H9 (cell line): ENCODE measurements at regions not wholly inside any gene's neighbourhood (a gene's known extent, or its start where the extent isn't known, plus 50 kb on each side); places are given as distances from the start of the nearest gene placed in this dataset.

Experiments
- DNase-seq: peaks from one replicate; pipeline ENCODE4 v3.0.0-alpha.2; 2017
- H2AFZ ChIP-seq: one replicate; pipeline ENCODE4 v1.6.1; 2013; ENCODE audit warnings: mild to moderate bottlenecking, low read length, control low read depth, moderate library complexity
- H2AK5ac ChIP-seq: 2 replicates; pipeline ENCODE4 v1.6.1; 2013; ENCODE audit warnings: low read length, control low read depth, mixed read lengths; ENCODE audit not compliant: insufficient read length
- H2BK120ac ChIP-seq: one replicate; pipeline ENCODE4 v1.6.1; 2013; ENCODE audit warnings: low read depth, mild to moderate bottlenecking, low read length, control low read depth, inconsistent platforms; ENCODE audit not compliant: poor library complexity, severe bottlenecking
- H2BK12ac ChIP-seq: 2 replicates; pipeline ENCODE4 v1.6.1; 2013; ENCODE audit warnings: low read length, control low read depth, mixed read lengths, low read depth; ENCODE audit not compliant: insufficient read length
- H2BK15ac ChIP-seq: 2 replicates; pipeline ENCODE4 v1.6.1; 2013; ENCODE audit warnings: low read depth, low read length, control low read depth
- H2BK20ac ChIP-seq: one replicate; pipeline ENCODE4 v1.6.1; 2013; ENCODE audit warnings: low read depth, mild to moderate bottlenecking, low read length, control low read depth, inconsistent platforms; ENCODE audit not compliant: poor library complexity, severe bottlenecking
- H2BK5ac ChIP-seq: 2 replicates; pipeline ENCODE4 v1.6.1; 2013; ENCODE audit warnings: low read length, control low read depth, mixed read lengths; ENCODE audit not compliant: insufficient read length
- H3K14ac ChIP-seq: 2 replicates; pipeline ENCODE4 v1.6.1; 2013; ENCODE audit warnings: low read length, control low read depth; ENCODE audit not compliant: insufficient read depth
- H3K18ac ChIP-seq: 2 replicates; pipeline ENCODE4 v1.6.1; 2013; ENCODE audit warnings: low read depth, mild to moderate bottlenecking, mixed read lengths, low read length, control low read depth; ENCODE audit not compliant: insufficient read length
- H3K23ac ChIP-seq: 2 replicates; pipeline ENCODE4 v1.6.1; 2013; ENCODE audit warnings: low read length, control low read depth, mixed read lengths, low read depth; ENCODE audit not compliant: insufficient read length
- H3K23me2 ChIP-seq: 2 replicates; pipeline ENCODE4 v1.6.1; 2013; ENCODE audit warnings: low read depth, mild to moderate bottlenecking, mixed read lengths, low read length, control low read depth; ENCODE audit not compliant: insufficient read length, poor library complexity, severe bottlenecking
- H3K27ac ChIP-seq: 2 replicates; pipeline ENCODE4 v1.5.1; 2013; ENCODE audit warnings: low read length, control low read depth, mixed read lengths, low read depth; ENCODE audit not compliant: insufficient read length
- H3K27me3 ChIP-seq: 2 replicates; pipeline ENCODE4 v1.6.1; 2013; ENCODE audit warnings: low read length, control low read depth, inconsistent platforms; ENCODE audit not compliant: insufficient read depth
- H3K4ac ChIP-seq: 2 replicates; pipeline ENCODE4 v1.6.1; 2013; ENCODE audit warnings: low read depth, mild to moderate bottlenecking, control low read depth, inconsistent platforms, low read length, moderate library complexity
- H3K4me1 ChIP-seq: 2 replicates; pipeline ENCODE4 v1.6.1; 2013; ENCODE audit warnings: low read length, control low read depth, inconsistent platforms; ENCODE audit not compliant: insufficient read depth
- H3K4me2 ChIP-seq: 2 replicates; pipeline ENCODE4 v1.6.1; 2013; ENCODE audit warnings: low read length, control low read depth, mixed read lengths; ENCODE audit not compliant: insufficient read length, insufficient read depth
- H3K56ac ChIP-seq: 2 replicates; pipeline ENCODE4 v1.6.1; 2013; ENCODE audit warnings: low read depth, mild to moderate bottlenecking, mixed read lengths, low read length, control low read depth; ENCODE audit not compliant: insufficient read length
- H3K79me1 ChIP-seq: 2 replicates; pipeline ENCODE4 v1.6.1; 2013; ENCODE audit warnings: low read depth, mild to moderate bottlenecking, moderate library complexity, low read length, control low read depth, inconsistent platforms; ENCODE audit not compliant: insufficient read depth, poor library complexity, severe bottlenecking
- H3K79me2 ChIP-seq: 2 replicates; pipeline ENCODE4 v1.6.1; 2013; ENCODE audit warnings: low read length, control low read depth, inconsistent platforms; ENCODE audit not compliant: insufficient read depth
- H3K9ac ChIP-seq: 2 replicates; pipeline ENCODE4 v1.6.1; 2013; ENCODE audit warnings: low read length, control low read depth, mixed read lengths; ENCODE audit not compliant: insufficient read length; ENCODE audit errors: extremely low read depth
- H3K9me3 ChIP-seq: one replicate; pipeline ENCODE4 v1.6.1; 2013; ENCODE audit warnings: low read depth, low read length, inconsistent platforms; ENCODE audit not compliant: control insufficient read depth
- H3T11ph ChIP-seq: one replicate; pipeline ENCODE4 v1.6.1; 2013; ENCODE audit warnings: mild to moderate bottlenecking, low read length, control low read depth, inconsistent platforms
- H4K20me1 ChIP-seq: one replicate; pipeline ENCODE4 v1.6.1; 2013; ENCODE audit not compliant: control insufficient read depth, insufficient read length, insufficient read depth
- H4K5ac ChIP-seq: 2 replicates; pipeline ENCODE4 v1.6.1; 2013; ENCODE audit warnings: low read depth, mild to moderate bottlenecking, mixed read lengths, low read length, control low read depth; ENCODE audit not compliant: insufficient read length
- H4K8ac ChIP-seq: replicated peaks from 2 replicates; pipeline ENCODE4 v1.6.1; 2013; ENCODE audit warnings: low read length, control low read depth, mixed read lengths, low read depth; ENCODE audit not compliant: insufficient read length
- H4K91ac ChIP-seq: 2 replicates; pipeline ENCODE4 v1.6.1; 2013; ENCODE audit warnings: low read depth, mild to moderate bottlenecking, moderate library complexity, mixed read lengths, low read length, control low read depth; ENCODE audit not compliant: insufficient read length
- H3K27ac Mint-ChIP-seq, 3 experiments: 2 replicates in 2 of 3; 3 replicates in 1 of 3; pipeline ENCODE4 v1.8.0; 2020 to 2021; ENCODE audit warnings: mixed read lengths in 3 of 3, mild to moderate bottlenecking in 1 of 3, moderate library complexity in 1 of 3
- H3K27me3 Mint-ChIP-seq: 2 replicates; pipeline ENCODE4 v1.8.0; 2021; ENCODE audit warnings: low read depth, mild to moderate bottlenecking, moderate library complexity, mixed read lengths
- H3K36me3 Mint-ChIP-seq, 3 experiments: 2 replicates in 2 of 3; 3 replicates in 1 of 3; pipeline ENCODE4 v1.8.0; 2020 to 2021; ENCODE audit warnings: low read depth in 3 of 3, mixed read lengths in 3 of 3; ENCODE audit not compliant: insufficient read depth in 1 of 3
- H3K4me1 Mint-ChIP-seq, 2 experiments: 2 replicates each; pipeline ENCODE4 v1.8.0; 2020; ENCODE audit warnings: mixed read lengths in 2 of 2
- H3K4me3 Mint-ChIP-seq, 2 experiments: 2 replicates in 1 of 2; 3 replicates in 1 of 2; pipeline ENCODE4 v1.8.0; 2020 to 2021; ENCODE audit warnings: mild to moderate bottlenecking in 2 of 2, mixed read lengths in 2 of 2, moderate library complexity in 1 of 2
- H3K9me3 Mint-ChIP-seq, 2 experiments: 2 replicates in 1 of 2; 3 replicates in 1 of 2; pipeline ENCODE4 v1.8.0; 2020; ENCODE audit warnings: mild to moderate bottlenecking in 2 of 2, mixed read lengths in 2 of 2, moderate library complexity in 1 of 2
- CTCF ChIP-seq: fragments of 200-600 bp; sonication (generic); conservative IDR thresholded peaks from 3 replicates; pipeline ENCODE4 v1.8.0; 2021; ENCODE audit warnings: antibody characterized with exemption, mild to moderate bottlenecking
- WGBS: extraction: QIAGEN DNeasy Blood & Tissue Kit; methylation state at CpG from one replicate; pipeline ENCODE4 v1.1.7; 2013; ENCODE audit warnings: missing lambda C conversion rate, low lambda C conversion rate, mixed read lengths; ENCODE audit not compliant: insufficient read length; ENCODE audit errors: extremely low coverage; 5-methylcytosine and 5-hydroxymethylcytosine counted together

GRCh38 chr7:131250331-131250730 is 77.3 kb upstream of the MKLN1 start:
- H2BK20ac ChIP-seq, result no peak overlapping the region
- no peaks in the 10 kb centered on the region for H4K20me1 ChIP-seq
- H3K4me2 ChIP-seq, result no peak overlapping the region
- H3K14ac ChIP-seq, result no peak overlapping the region
- H2BK15ac ChIP-seq, result no peak overlapping the region
- peaks cover 2% of the 10 kb centered on the region; the same call in 1 of the 2 replicates for H3K27me3 Mint-ChIP-seq
- no peak overlapping the region for H3K56ac ChIP-seq
- no peak overlapping the region for H2BK5ac ChIP-seq
- H3K23me2 ChIP-seq, result no peaks in the 10 kb centered on the region
- no peak overlapping the region for H3K27ac Mint-ChIP-seq
- TF ChIP-seq CTCF, result no peak
- no peak overlapping the region for H4K91ac ChIP-seq
- no peak overlapping the region for H3K27ac ChIP-seq
- H3K4me1 Mint-ChIP-seq, result peaks cover 10 to 12% of the 10 kb centered on the region in 2 experiments
- WGBS, result no CpG with 5 or more reads among the region's 4 CpGs
- H3K9ac ChIP-seq, result no peak overlapping the region
- H4K8ac ChIP-seq, result no peak overlapping the region
- peaks cover 16 to 18% of the 10 kb centered on the region in 2 experiments for H3K9me3 Mint-ChIP-seq
- no peaks in the 10 kb centered on the region for H3K79me1 ChIP-seq
- H2BK120ac ChIP-seq, result no peak overlapping the region
- no peak overlapping the region for H2AFZ ChIP-seq
- no peaks in the 10 kb centered on the region for H3K27me3 ChIP-seq
- peaks cover 1% of the 10 kb centered on the region; the same call in 1 of the 2 replicates for H3K79me2 ChIP-seq
- no peak overlapping the region for H3K23ac ChIP-seq
- no peak overlapping the region for H2BK12ac ChIP-seq
- H3K4me1 ChIP-seq, result no peaks in the 10 kb centered on the region
- no peak overlapping the region for H3K4me3 Mint-ChIP-seq
- no peak overlapping the region for H3K4ac ChIP-seq
- H3K36me3 Mint-ChIP-seq, result peaks cover 12 to 19% (median 15%) of the 10 kb centered on the region in 3 experiments
- H3K18ac ChIP-seq, result no peak overlapping the region
- H4K5ac ChIP-seq, result no peak overlapping the region
- H3T11ph ChIP-seq, result no peak overlapping the region
- peaks cover 5% of the 10 kb centered on the region for H3K9me3 ChIP-seq
- no peak for DNase-seq
- no peak overlapping the region for H2AK5ac ChIP-seq
